ENCODE measurements at regions not wholly inside any gene's neighbourhood (a gene's known extent, or its start where the extent isn't known, plus 50 kb on each side); places are given as distances from the start of the nearest gene placed in this dataset.

GRCh38 chr1:157194731-157195520 lies 56.7 kb upstream of the ETV3 start:
- DNase-seq (ENCODE audit: low read depth in 3 of 3, low spot score in 1 of 3), result no peak

DNA sequence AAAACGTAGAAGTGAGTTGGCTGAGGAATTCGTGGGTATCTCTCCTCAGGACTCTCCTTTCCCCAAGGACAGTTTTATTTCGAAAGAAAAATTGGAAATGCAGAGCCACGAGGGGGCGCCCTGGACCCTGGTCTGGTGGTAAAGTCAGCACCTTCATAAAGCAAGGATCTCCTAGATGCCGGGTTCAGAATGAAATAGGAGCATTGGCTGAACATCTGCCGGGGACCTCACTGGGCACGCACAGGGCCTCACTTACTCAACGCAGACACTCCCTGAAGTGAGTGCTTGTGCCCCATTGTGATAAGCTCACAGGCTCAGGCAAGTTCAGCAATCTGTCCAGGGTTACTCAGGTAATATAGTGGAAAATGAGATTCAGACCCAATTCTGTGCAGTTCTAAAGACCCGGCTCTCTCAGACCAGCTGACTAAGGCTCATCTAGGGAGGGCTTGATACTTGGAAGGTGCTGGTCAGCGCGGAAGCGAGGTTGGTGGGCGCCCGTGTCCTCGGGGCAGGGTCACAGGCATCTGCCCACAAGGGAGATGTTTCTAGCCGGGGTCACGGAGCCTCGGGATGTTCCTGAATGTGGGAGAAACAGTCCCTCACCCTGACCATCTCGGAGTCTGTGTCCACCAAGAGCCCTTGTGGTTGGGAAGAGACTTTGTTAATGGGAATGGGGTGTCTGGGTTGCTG lies 55.7 kb upstream of the ETV3 start:
- DNase-seq (ENCODE audit: low read depth in 3 of 3, low spot score in 1 of 3), result peak in 1 of 3 donors; percentile 42

DNA sequence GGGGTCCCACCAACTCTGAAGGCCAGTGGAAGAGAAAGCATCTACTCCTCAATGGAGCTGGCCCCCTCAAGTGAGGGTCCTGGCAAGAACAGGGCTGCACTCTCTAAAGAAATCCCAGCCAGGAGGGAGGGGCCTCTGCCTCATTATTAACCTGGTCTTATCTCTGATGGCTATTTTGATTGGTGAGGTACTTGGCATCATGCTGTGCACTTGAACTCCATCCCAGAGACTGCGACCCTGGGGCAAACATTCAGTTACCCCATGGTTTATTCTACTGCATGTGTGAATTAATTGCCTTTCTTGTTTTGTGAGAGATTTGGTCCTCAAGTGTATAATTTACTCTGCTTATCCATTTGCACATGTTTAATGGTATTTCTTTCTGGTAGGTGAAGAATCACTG lies 55.0 kb upstream of the ETV3 start:
- no peak for DNase-seq (ENCODE audit: low read depth in 3 of 3, low spot score in 1 of 3)

GRCh38 chr1:157189986-157190982 lies 52.1 kb upstream of the ETV3 start:
- no peak for DNase-seq (ENCODE audit: low read depth in 3 of 3, low spot score in 1 of 3)

GRCh38 chr1:157189096-157189495 lies 50.9 kb upstream of the ETV3 start:
- no peak for DNase-seq (ENCODE audit: low read depth in 3 of 3, low spot score in 1 of 3)
